HepG2 (cell line): ENCODE measurements at regions not wholly inside any gene's neighbourhood (a gene's known extent, or its start where the extent isn't known, plus 50 kb on each side); places are given as distances from the start of the nearest gene placed in this dataset.

Source experiments
- ATAC-seq: fragments of 200-7000 bp; cut with Tn5 transposase; 3 replicates; pipeline ENCODE4 v1.9.1; 2020; ENCODE audit warnings: mild to moderate bottlenecking, moderate library complexity
- BruUV-seq: library from RNA; stranded (reverse); fragments of 400-500 nt; replicated peaks from 2 replicates; lab custom pipeline; 2021; lab: Mats Ljungman, UMichigan
- CTCF ChIA-PET: fragments of 300-600 bp; formaldehyde crosslinking; extraction: SDS; loops from one replicate; lab custom pipeline; 2021; ENCODE audit warnings: low total read pairs, inconsistent platforms, low intra/inter-chr PET ratio; lab: Yijun Ruan, JAX
- POLR2A ChIA-PET: fragments of 350-600 bp; sonication (Branson Sonifier 250); formaldehyde crosslinking; loops from one replicate; lab custom pipeline; 2020; ENCODE audit warnings: antibody characterized with exemption, inconsistent platforms; lab: Yijun Ruan, JAX
- DNase-seq: peaks from one replicate; pipeline ENCODE4 v3.0.0-alpha.2; 2015; ENCODE audit warnings: low spot score
- FAIRE-seq: peaks from 3 replicates; lab custom pipeline; 2011; peaks lifted over from hg19 to GRCh38; lab: Jason Lieb, UNC
- H2AFZ ChIP-seq: one replicate; pipeline ENCODE4 v1.6.1; 2011; ENCODE audit warnings: low read length, inconsistent platforms
- H3K27ac ChIP-seq: fragments of 300-600 bp; 3 replicates; pipeline ENCODE4 v1.8.0; 2011; ENCODE audit warnings: mixed run types, mild to moderate bottlenecking, mixed read lengths, low read length, inconsistent platforms; ENCODE audit not compliant: insufficient read depth; ENCODE audit errors: extremely low read length
- H3K27me3 ChIP-seq, 2 experiments: fragments of 200-600 bp in 1 of 2; 2 replicates in 1 of 2; 3 replicates in 1 of 2; pipeline versions ENCODE4 v1.6.0 to v1.8.0; 2011; ENCODE audit warnings: low read length in 2 of 2, mild to moderate bottlenecking in 2 of 2, moderate library complexity in 2 of 2, inconsistent platforms in 1 of 2; ENCODE audit not compliant: insufficient read depth in 2 of 2, control insufficient read depth in 1 of 2
- H3K36me3 ChIP-seq, 2 experiments: fragments of 200-600 bp in 1 of 2; replicated peaks in 1 of 2; 2 replicates in 1 of 2; 3 replicates in 1 of 2; pipeline versions ENCODE4 v1.5.1 to v1.8.0; 2011; ENCODE audit warnings: low read length in 2 of 2, inconsistent platforms in 1 of 2; ENCODE audit not compliant: insufficient read depth in 2 of 2, control insufficient read depth in 1 of 2
- H3K4me1 ChIP-seq: 2 replicates; pipeline ENCODE4 v1.5.1; 2012; ENCODE audit warnings: low read length, inconsistent platforms; ENCODE audit not compliant: insufficient read depth
- H3K4me2 ChIP-seq: 2 replicates; pipeline ENCODE4 v1.6.0; 2011; ENCODE audit warnings: low read depth, low read length, inconsistent platforms
- H3K4me3 ChIP-seq, 3 experiments: fragments of 200-600 bp in 1 of 3; sonication (generic), shearing (Covaris generic) in 1 of 3; replicated peaks in 1 of 3; 2 replicates each; pipeline ENCODE4 v1.5.1; 2011 to 2016; ENCODE audit warnings: low read length in 3 of 3, inconsistent platforms in 2 of 3, low read depth in 2 of 3, mild to moderate bottlenecking in 2 of 3, control low read depth in 1 of 3, mixed read lengths in 1 of 3; ENCODE audit not compliant: insufficient read depth in 1 of 3
- H3K79me2 ChIP-seq: one replicate; pipeline ENCODE4 v1.6.1; 2011; ENCODE audit warnings: low read length, inconsistent platforms; ENCODE audit not compliant: insufficient read depth
- H3K9ac ChIP-seq: 2 replicates; pipeline ENCODE4 v1.6.0; 2011; ENCODE audit warnings: mild to moderate bottlenecking, low read depth, low read length, inconsistent platforms; ENCODE audit not compliant: insufficient read depth
- H3K9me3 ChIP-seq: 2 replicates; pipeline ENCODE4 v1.5.1; 2012; ENCODE audit warnings: mild to moderate bottlenecking, low read length
- H4K20me1 ChIP-seq: 2 replicates; pipeline ENCODE4 v1.6.0; 2011; ENCODE audit warnings: inconsistent platforms, mild to moderate bottlenecking, low read length, moderate library complexity; ENCODE audit not compliant: insufficient read depth
- DZIP1 ChIP-seq: sonication (generic); formaldehyde crosslinking; IDR thresholded peaks from 2 replicates; pipeline ENCODE4 v1.5.0; 2020; ENCODE audit warnings: mild to moderate bottlenecking, missing genetic modification reagents
- ERF ChIP-seq: IDR thresholded peaks from 2 replicates; pipeline ENCODE4 v1.6.1; 2018; ENCODE audit warnings: missing biosample characterization, missing genetic modification reagents
- JUNB ChIP-seq: sonication (generic); formaldehyde crosslinking; IDR thresholded peaks from 2 replicates; pipeline ENCODE4 v1.8.0; 2022; ENCODE audit warnings: missing genetic modification reagents, mild to moderate bottlenecking, borderline replicate concordance
- MATR3 ChIP-seq: sonication (generic); formaldehyde crosslinking; IDR thresholded peaks from 2 replicates; pipeline ENCODE4 v1.4.0; 2020; ENCODE audit warnings: missing genetic modification reagents
- THRA ChIP-seq: sonication (generic); formaldehyde crosslinking; IDR thresholded peaks from 2 replicates; pipeline ENCODE4 v1.4.0; 2020; ENCODE audit warnings: missing genetic modification reagents, borderline replicate concordance
- TSC22D2 ChIP-seq: sonication (generic); formaldehyde crosslinking; IDR thresholded peaks from 2 replicates; pipeline ENCODE4 v1.5.1; 2020; ENCODE audit warnings: missing genetic modification reagents, mild to moderate bottlenecking, borderline replicate concordance
- ZBTB49 ChIP-seq: sonication (generic); formaldehyde crosslinking; IDR thresholded peaks from 2 replicates; pipeline ENCODE4 v1.4.0; 2020; ENCODE audit warnings: missing genetic modification reagents, borderline replicate concordance
- ZHX1 ChIP-seq: sonication (generic); formaldehyde crosslinking; IDR thresholded peaks from 2 replicates; pipeline ENCODE4 v1.8.1; 2022; ENCODE audit warnings: low read depth, mild to moderate bottlenecking, missing genetic modification reagents
- ZNF607 ChIP-seq: sonication (generic); formaldehyde crosslinking; IDR thresholded peaks from 2 replicates; pipeline ENCODE4 v1.5.1; 2020; ENCODE audit warnings: missing genetic modification reagents, mild to moderate bottlenecking, borderline replicate concordance
- ZNF83 ChIP-seq: sonication (generic); formaldehyde crosslinking; IDR thresholded peaks from 2 replicates; pipeline ENCODE4 v1.4.0; 2020; ENCODE audit warnings: missing genetic modification reagents, mild to moderate bottlenecking, borderline replicate concordance
- WGBS: methylation state at CpG from one replicate; pipeline ENCODE4 v1.1.6; 2017; ENCODE audit warnings: low lambda C conversion rate; 5-methylcytosine and 5-hydroxymethylcytosine counted together
- in situ Hi-C: cut with HindIII; loops from 2 replicates; pipeline ENCODE4 v1.10.0; 2017; ENCODE audit warnings: low pct_unique_long_range_greater_than_20kb; ENCODE audit not compliant: extremely low pct_ligation_motif_present
- intact Hi-C: fragments of 100-400 bp; cut with micrococcal nuclease; formaldehyde crosslinking; loops from one replicate; pipeline ENCODE4 v1.10.0; 2022; ENCODE audit not compliant: unreplicated experiment
- TF ChIP-seq, protein P1 (sequence below): sonication (generic); formaldehyde crosslinking; IDR thresholded peaks from 2 replicates; pipeline ENCODE4 v1.5.1; 2020; ENCODE audit warnings: missing genetic modification reagents, mild to moderate bottlenecking, borderline replicate concordance

DNA sequence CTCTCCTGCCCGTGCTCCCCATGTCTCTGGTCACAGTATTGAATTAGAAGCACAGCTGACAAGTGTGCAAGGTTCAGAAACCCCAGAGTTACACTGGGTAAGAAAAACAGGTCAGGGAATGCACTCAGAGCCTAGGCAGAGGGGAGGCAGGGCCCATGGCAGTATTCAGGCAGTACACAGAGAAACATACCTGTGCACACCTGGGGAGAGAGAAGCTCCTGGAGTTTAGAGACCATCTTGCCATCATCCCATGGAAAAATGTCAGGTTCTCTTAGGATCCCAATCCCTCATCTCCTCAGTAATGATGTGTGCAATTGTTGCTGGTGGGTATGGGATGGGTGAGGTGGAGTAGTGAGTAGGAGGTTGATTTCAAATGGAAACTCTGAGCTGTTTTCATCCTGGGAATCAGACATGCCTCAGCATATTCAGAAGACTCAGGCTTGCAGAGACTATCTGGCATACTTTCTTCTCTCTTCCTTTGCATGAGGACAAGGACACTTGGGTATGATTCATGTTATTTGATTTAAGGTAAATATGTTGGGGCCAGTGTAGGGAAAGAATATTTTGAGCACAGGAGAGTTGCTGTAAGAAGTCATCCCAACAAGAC, 228.5 kb downstream of the ESM1 start:
- ChIA-PET CTCF (no interaction called here), POLR2A (no interaction called here)
- no peak overlapping the region for H3K9ac ChIP-seq
- H2AFZ ChIP-seq = no peak overlapping the region
- in situ Hi-C loops = no loop called here
- H3K9me3 ChIP-seq = no peaks in the 10 kb centered on the region
- H3K4me2 ChIP-seq = no peak overlapping the region
- H3K79me2 ChIP-seq = no peaks in the 10 kb centered on the region
- DNase-seq = no peak
- BruUV-seq = no TSS peak
- H3K4me1 ChIP-seq = no peaks in the 10 kb centered on the region
- intact Hi-C loops = no loop called here
- ATAC-seq = no peak
- WGBS = 0% methylated on average over 1 of the region's 1 CpG
- H3K4me3 ChIP-seq = no peak overlapping the region
- TF ChIP-seq MATR3 (CRISPR knock-in tag) = no peak
- no peak for TF ChIP-seq ZNF607 (CRISPR knock-in tag)
- no peak for TF ChIP-seq JUNB
- TF ChIP-seq ZHX1 = no peak
- no peak for TF ChIP-seq ZBTB49
- TF ChIP-seq DZIP1 = no peak
- TF ChIP-seq, protein P1, sequence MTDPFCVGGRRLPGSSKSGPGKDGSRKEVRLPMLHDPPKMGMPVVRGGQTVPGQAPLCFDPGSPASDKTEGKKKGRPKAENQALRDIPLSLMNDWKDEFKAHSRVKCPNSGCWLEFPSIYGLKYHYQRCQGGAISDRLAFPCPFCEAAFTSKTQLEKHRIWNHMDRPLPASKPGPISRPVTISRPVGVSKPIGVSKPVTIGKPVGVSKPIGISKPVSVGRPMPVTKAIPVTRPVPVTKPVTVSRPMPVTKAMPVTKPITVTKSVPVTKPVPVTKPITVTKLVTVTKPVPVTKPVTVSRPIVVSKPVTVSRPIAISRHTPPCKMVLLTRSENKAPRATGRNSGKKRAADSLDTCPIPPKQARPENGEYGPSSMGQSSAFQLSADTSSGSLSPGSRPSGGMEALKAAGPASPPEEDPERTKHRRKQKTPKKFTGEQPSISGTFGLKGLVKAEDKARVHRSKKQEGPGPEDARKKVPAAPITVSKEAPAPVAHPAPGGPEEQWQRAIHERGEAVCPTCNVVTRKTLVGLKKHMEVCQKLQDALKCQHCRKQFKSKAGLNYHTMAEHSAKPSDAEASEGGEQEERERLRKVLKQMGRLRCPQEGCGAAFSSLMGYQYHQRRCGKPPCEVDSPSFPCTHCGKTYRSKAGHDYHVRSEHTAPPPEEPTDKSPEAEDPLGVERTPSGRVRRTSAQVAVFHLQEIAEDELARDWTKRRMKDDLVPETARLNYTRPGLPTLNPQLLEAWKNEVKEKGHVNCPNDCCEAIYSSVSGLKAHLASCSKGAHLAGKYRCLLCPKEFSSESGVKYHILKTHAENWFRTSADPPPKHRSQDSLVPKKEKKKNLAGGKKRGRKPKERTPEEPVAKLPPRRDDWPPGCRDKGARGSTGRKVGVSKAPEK = no peak
- TF ChIP-seq ZNF83 (CRISPR knock-in tag) = no peak
- TF ChIP-seq THRA (CRISPR knock-in tag) = no peak
- no peak for TF ChIP-seq ERF (CRISPR knock-in tag)
- TF ChIP-seq TSC22D2 = no peak
- H4K20me1 ChIP-seq = no peaks in the 10 kb centered on the region
- no peak overlapping the region for H3K27ac ChIP-seq
- H3K27me3 ChIP-seq = no peaks in the 10 kb centered on the region
- FAIRE-seq = no peak
- H3K36me3 ChIP-seq = no peaks in the 10 kb centered on the region
